HL-60 (cell line): ENCODE measurements at regions not wholly inside any gene's neighbourhood (a gene's known extent, or its start where the extent isn't known, plus 50 kb on each side); places are given as distances from the start of the nearest gene placed in this dataset.

ENCODE experiments used
- CTCF ChIP-seq: IDR thresholded peaks from one replicate; pipeline ENCODE4 v1.5.1; 2011; ENCODE audit warnings: low read length, control low read depth, inconsistent platforms; ENCODE audit not compliant: insufficient read depth
- GABPA ChIP-seq: IDR thresholded peaks from 2 replicates; pipeline ENCODE4 v1.6.1; 2012; ENCODE audit warnings: low read depth
- POLR2AphosphoS5 ChIP-seq: IDR thresholded peaks from 2 replicates; pipeline ENCODE4 v1.6.1; 2012; ENCODE audit warnings: low read depth
- REST ChIP-seq: IDR thresholded peaks from 2 replicates; pipeline ENCODE4 v1.6.1; 2012; ENCODE audit warnings: low read depth; ENCODE audit not compliant: insufficient replicate concordance
- SPI1 ChIP-seq: IDR thresholded peaks from 2 replicates; pipeline ENCODE4 v1.6.1; 2012; ENCODE audit warnings: low read depth, mild to moderate bottlenecking, borderline replicate concordance

GRCh38 chr2:3968736-3969135, 265.4 kb downstream of the DCDC2C start:
- no peak for TF ChIP-seq CTCF
- no peak for TF ChIP-seq SPI1
- no peak for TF ChIP-seq GABPA
- no peak for TF ChIP-seq POLR2AphosphoS5
- no peak for TF ChIP-seq REST
